GM12878 (cell line): ENCODE measurements at regions not wholly inside any gene's neighbourhood (a gene's known extent, or its start where the extent isn't known, plus 50 kb on each side); places are given as distances from the start of the nearest gene placed in this dataset.

Source experiments
- ATAC-seq: fragments of 200-7000 bp; cut with Tn5 transposase; 3 replicates; pipeline ENCODE4 v1.9.1; 2020; ENCODE audit warnings: mild to moderate bottlenecking, moderate library complexity
- BruUV-seq: library from RNA; stranded (reverse); fragments of 400-500 nt; replicated peaks from 2 replicates; lab custom pipeline; 2021; lab: Mats Ljungman, UMichigan
- CTCF ChIA-PET: fragments of 300-600 bp; sonication (Branson Sonifier 250); formaldehyde crosslinking; extraction: SDS; loops from one replicate; lab custom pipeline; 2021; ENCODE audit warnings: inconsistent platforms; lab: Yijun Ruan, JAX
- POLR2A ChIA-PET: fragments of 350-600 bp; formaldehyde crosslinking; extraction: SDS; loops from one replicate; lab custom pipeline; 2021; ENCODE audit warnings: inconsistent platforms; lab: Charles Lee
- RAD21 ChIA-PET: fragments of 300-600 bp; sonication (Branson Sonifier 250); formaldehyde crosslinking; loops from one replicate; lab custom pipeline; 2023; ENCODE audit warnings: antibody characterized with exemption; ENCODE audit not compliant: unreplicated experiment; lab: Charles Lee
- SMC1A ChIA-PET: fragments of 300-600 bp; sonication (Branson Sonifier 250); formaldehyde crosslinking; loops from one replicate; lab custom pipeline; 2023; ENCODE audit not compliant: unreplicated experiment, uncharacterized antibody; lab: Charles Lee
- DNase-seq: peaks from one replicate; pipeline ENCODE4 v3.0.0-alpha.2; 2011; ENCODE audit warnings: low read depth, low spot score
- FAIRE-seq: peaks from 3 replicates; lab custom pipeline; 2011; peaks lifted over from hg19 to GRCh38; lab: Jason Lieb, UNC
- H2AFZ ChIP-seq: 2 replicates; pipeline ENCODE4 v1.6.0; 2011; ENCODE audit warnings: low read depth, low read length, control low read depth; ENCODE audit not compliant: control insufficient read depth
- H3K27ac ChIP-seq: 2 replicates; pipeline ENCODE4 v1.5.1; 2011; ENCODE audit warnings: control low read depth; ENCODE audit not compliant: control insufficient read depth, insufficient read depth
- H3K27me3 ChIP-seq, 2 experiments: replicated peaks in 1 of 2; 2 replicates each; pipeline versions ENCODE4 v1.6.0 to v1.6.1; 2011; ENCODE audit warnings: low read length in 1 of 2; ENCODE audit not compliant: control insufficient read depth in 2 of 2, insufficient read depth in 2 of 2
- H3K36me3 ChIP-seq, 2 experiments: 2 replicates each; pipeline ENCODE4 v1.5.1; 2011; ENCODE audit warnings: low read length in 1 of 2; ENCODE audit not compliant: control insufficient read depth in 2 of 2, insufficient read depth in 2 of 2
- H3K4me1 ChIP-seq: 2 replicates; pipeline ENCODE4 v1.6.1; 2011; ENCODE audit warnings: mild to moderate bottlenecking, low read length, moderate library complexity, mixed read lengths; ENCODE audit not compliant: control insufficient read depth, insufficient read depth
- H3K4me2 ChIP-seq: 2 replicates; pipeline ENCODE4 v1.6.0; 2011; ENCODE audit warnings: control low read depth; ENCODE audit not compliant: control insufficient read depth, insufficient read depth
- H3K4me3 ChIP-seq: fragments of 200-600 bp; sonication (generic); 2 replicates; pipeline ENCODE4 v1.5.1; 2016
- H3K79me2 ChIP-seq: 2 replicates; pipeline ENCODE4 v1.6.0; 2011; ENCODE audit warnings: low read length; ENCODE audit not compliant: control insufficient read depth, insufficient read depth
- H3K9ac ChIP-seq: 2 replicates; pipeline ENCODE4 v1.8.0; 2011; ENCODE audit warnings: low read length, control low read depth, mixed read lengths; ENCODE audit not compliant: control insufficient read depth, insufficient read depth
- H3K9me3 ChIP-seq: replicated peaks from 3 replicates; pipeline ENCODE4 v1.5.1; 2011; ENCODE audit warnings: mild to moderate bottlenecking, low read length; ENCODE audit not compliant: control insufficient read depth, insufficient read depth
- H4K20me1 ChIP-seq: 2 replicates; pipeline ENCODE4 v1.6.0; 2011; ENCODE audit not compliant: control insufficient read depth, insufficient read depth
- BHLHE40 ChIP-seq, 2 experiments: fragments of 450-650 bp in 1 of 2; IDR thresholded peaks; 2 replicates each; pipeline ENCODE4 v1.6.1; 2011 to 2017; ENCODE audit warnings: low read depth in 2 of 2, borderline replicate concordance in 1 of 2, improper control_type of control experiment in 1 of 2, low read length in 1 of 2, mild to moderate bottlenecking in 1 of 2
- IRF3 ChIP-seq: fragments of 450-650 bp; IDR thresholded peaks from 2 replicates; pipeline ENCODE4 v1.6.1; 2014; ENCODE audit warnings: mild to moderate bottlenecking
- JUND ChIP-seq: IDR thresholded peaks from 2 replicates; pipeline ENCODE4 v1.6.1; 2012; ENCODE audit warnings: low read depth, mild to moderate bottlenecking, low read length, improper control_type of control experiment, moderate library complexity
- KAT2A ChIP-seq: conservative IDR thresholded peaks from 2 replicates; pipeline ENCODE4 v1.6.1; 2011; ENCODE audit warnings: low read depth, low read length; ENCODE audit not compliant: control insufficient read depth
- MEF2B ChIP-seq: fragments of 450-650 bp; IDR thresholded peaks from 2 replicates; pipeline ENCODE4 v1.6.1; 2018; ENCODE audit warnings: mild to moderate bottlenecking, moderate library complexity; ENCODE audit not compliant: partially characterized antibody, poor library complexity, severe bottlenecking
- NKRF ChIP-seq: fragments of 450-650 bp; conservative IDR thresholded peaks from 2 replicates; pipeline ENCODE4 v1.6.1; 2017; ENCODE audit warnings: mild to moderate bottlenecking, moderate library complexity
- PRDM15 ChIP-seq: fragments of 450-650 bp; formaldehyde crosslinking; IDR thresholded peaks from 2 replicates; pipeline ENCODE4 v1.4.0; 2020; ENCODE audit warnings: mild to moderate bottlenecking, moderate library complexity
- SKIL ChIP-seq: fragments of 450-650 bp; IDR thresholded peaks from 2 replicates; pipeline ENCODE4 v1.6.1; 2017; ENCODE audit warnings: mild to moderate bottlenecking, low read depth, inconsistent platforms; ENCODE audit not compliant: poor library complexity, severe bottlenecking
- SP1 ChIP-seq: IDR thresholded peaks from one replicate; pipeline ENCODE4 v1.6.1; 2011; ENCODE audit warnings: low read depth, low read length
- WGBS: methylation state at CpG from one replicate; pipeline ENCODE4 v1.1.6; 2016; ENCODE audit warnings: low lambda C conversion rate; ENCODE audit not compliant: insufficient replicate concordance, insufficient coverage; ENCODE audit errors: missing lambda C conversion rate; 5-methylcytosine and 5-hydroxymethylcytosine counted together
- in situ Hi-C: fragments of 300-500 bp; cut with MboI; formaldehyde crosslinking; loops from 9 replicates; pipeline ENCODE4 v1.14.3; 2018; ENCODE audit warnings: mixed read lengths
- intact Hi-C: fragments of 100-400 bp; cut with micrococcal nuclease; formaldehyde crosslinking; loops from one replicate; pipeline ENCODE4 v1.14.2; 2022; ENCODE audit not compliant: unreplicated experiment

GRCh38 chr5:124333298-124333979 lies 413.0 kb downstream of the ZNF608 start (continued):
- no peak for TF ChIP-seq PRDM15 (CRISPR knock-in tag)

- no TSS peak for BruUV-seq
- RAD21 ChIA-PET = no interaction called here
- in situ Hi-C loops (no loop called here), intact Hi-C loops (no loop called here)
- no peaks in the 10 kb centered on the region for H3K27me3 ChIP-seq
- 26% methylated on average over 3 of the region's 3 CpGs for WGBS
- POLR2A ChIA-PET = no interaction called here
- H3K4me3 ChIP-seq = no peak overlapping the region
- H3K4me1 ChIP-seq = no peaks in the 10 kb centered on the region
- SMC1A ChIA-PET = no interaction called here
- no peak overlapping the region for H2AFZ ChIP-seq
- H3K27ac ChIP-seq = no peak overlapping the region
- H3K36me3 ChIP-seq = no peaks in the 10 kb centered on the region
- FAIRE-seq (no peak), DNase-seq (no peak), ATAC-seq (no peak)
- H3K79me2 ChIP-seq = no peaks in the 10 kb centered on the region
- H3K4me2 ChIP-seq = no peak overlapping the region
- no peak overlapping the region for H3K9ac ChIP-seq
- CTCF ChIA-PET = no interaction called here
- H4K20me1 ChIP-seq = no peaks in the 10 kb centered on the region
- no peaks in the 10 kb centered on the region; the same call in 2 of the 3 replicates for H3K9me3 ChIP-seq
- no peak for TF ChIP-seq NKRF
- no peak for TF ChIP-seq JUND
- no peak for TF ChIP-seq BHLHE40 (IDR thresholded peaks at IDR 0.05; ENCODE audit: borderline replicate concordance in 1 of 2, low read depth in 2 of 2, low read length in 1 of 2)
- TF ChIP-seq SP1 = no peak
- no peak for TF ChIP-seq SKIL
- TF ChIP-seq IRF3 = no peak
- TF ChIP-seq KAT2A = no peak
- no peak for TF ChIP-seq MEF2B
These were observed 414.2 kb downstream of the ZNF608 start for GRCh38 chr5:124332273-124332672.
